ENCODE measurements at regions not wholly inside any gene's neighbourhood (a gene's known extent, or its start where the extent isn't known, plus 50 kb on each side); places are given as distances from the start of the nearest gene placed in this dataset.

DNA sequence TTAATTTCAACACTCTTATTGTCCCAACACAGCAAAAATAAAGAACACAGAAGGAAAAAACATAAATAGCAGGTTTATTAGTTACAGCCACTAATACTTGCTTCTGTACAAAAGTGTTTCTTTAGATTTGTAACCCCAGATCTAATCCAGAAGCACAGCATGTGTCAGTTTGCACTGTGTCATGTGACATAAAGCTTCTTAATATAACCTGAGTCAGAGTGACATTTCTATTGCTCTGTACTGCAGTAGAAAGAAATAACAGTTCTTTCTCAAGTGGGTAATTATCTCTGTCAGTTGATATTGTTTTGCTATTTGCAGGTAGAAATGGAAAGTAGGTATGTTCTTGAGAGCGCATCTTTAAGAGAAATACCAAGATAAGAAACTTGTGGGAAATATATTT, 422.5 kb downstream of the ZIC3 start:
- DNase-seq (ENCODE audit: low spot score), result no peak
- Mint-ChIP-seq H3K4me3 (ENCODE audit: unreplicated experiment) (no peak overlapping the region), H3K27ac (ENCODE audit: unreplicated experiment) (no peak overlapping the region), H3K27me3 (ENCODE audit: low read depth) (no peaks in the 10 kb centered on the region), H3K4me1 (ENCODE audit: low read depth) (no peaks in the 10 kb centered on the region), H3K9me3 (ENCODE audit: low read depth) (peaks cover 12% of the 10 kb centered on the region), H3K36me3 (ENCODE audit: low read depth) (no peaks in the 10 kb centered on the region)
- TF ChIP-seq, protein P1, sequence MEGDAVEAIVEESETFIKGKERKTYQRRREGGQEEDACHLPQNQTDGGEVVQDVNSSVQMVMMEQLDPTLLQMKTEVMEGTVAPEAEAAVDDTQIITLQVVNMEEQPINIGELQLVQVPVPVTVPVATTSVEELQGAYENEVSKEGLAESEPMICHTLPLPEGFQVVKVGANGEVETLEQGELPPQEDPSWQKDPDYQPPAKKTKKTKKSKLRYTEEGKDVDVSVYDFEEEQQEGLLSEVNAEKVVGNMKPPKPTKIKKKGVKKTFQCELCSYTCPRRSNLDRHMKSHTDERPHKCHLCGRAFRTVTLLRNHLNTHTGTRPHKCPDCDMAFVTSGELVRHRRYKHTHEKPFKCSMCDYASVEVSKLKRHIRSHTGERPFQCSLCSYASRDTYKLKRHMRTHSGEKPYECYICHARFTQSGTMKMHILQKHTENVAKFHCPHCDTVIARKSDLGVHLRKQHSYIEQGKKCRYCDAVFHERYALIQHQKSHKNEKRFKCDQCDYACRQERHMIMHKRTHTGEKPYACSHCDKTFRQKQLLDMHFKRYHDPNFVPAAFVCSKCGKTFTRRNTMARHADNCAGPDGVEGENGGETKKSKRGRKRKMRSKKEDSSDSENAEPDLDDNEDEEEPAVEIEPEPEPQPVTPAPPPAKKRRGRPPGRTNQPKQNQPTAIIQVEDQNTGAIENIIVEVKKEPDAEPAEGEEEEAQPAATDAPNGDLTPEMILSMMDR (IDR thresholded peaks at IDR 0.05), result no peak

DNA sequence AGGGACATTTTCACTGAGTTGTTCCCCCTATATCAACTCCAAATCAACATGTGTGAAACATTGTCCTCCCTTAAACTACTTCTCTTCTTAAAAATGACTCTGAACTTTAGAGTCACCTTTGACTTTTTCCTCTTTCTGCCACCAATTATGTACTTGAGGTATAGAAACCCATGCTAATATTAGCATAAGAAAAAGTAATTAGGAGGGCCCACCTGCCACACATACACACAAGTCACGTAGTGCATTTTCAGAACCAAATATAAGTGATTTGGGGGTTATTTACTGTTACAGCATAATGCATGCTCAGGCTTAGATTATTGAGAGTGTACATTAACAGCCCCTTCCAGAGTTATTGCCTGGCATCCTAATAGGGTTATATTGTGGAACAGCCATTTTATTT, 432.7 kb downstream of the ZIC3 start:
- H3K27ac Mint-ChIP-seq (ENCODE audit: unreplicated experiment), result no peak overlapping the region
- no peaks in the 10 kb centered on the region for H3K4me1 Mint-ChIP-seq (ENCODE audit: low read depth)
- no peaks in the 10 kb centered on the region for H3K27me3 Mint-ChIP-seq (ENCODE audit: low read depth)
- peaks cover 15% of the 10 kb centered on the region for H3K9me3 Mint-ChIP-seq (ENCODE audit: low read depth)
- no peak for DNase-seq (ENCODE audit: low spot score)
- H3K4me3 Mint-ChIP-seq (ENCODE audit: unreplicated experiment), result no peak overlapping the region
- no peaks in the 10 kb centered on the region for H3K36me3 Mint-ChIP-seq (ENCODE audit: low read depth)
- TF ChIP-seq, protein P1 (IDR thresholded peaks at IDR 0.05), result no peak

DNA sequence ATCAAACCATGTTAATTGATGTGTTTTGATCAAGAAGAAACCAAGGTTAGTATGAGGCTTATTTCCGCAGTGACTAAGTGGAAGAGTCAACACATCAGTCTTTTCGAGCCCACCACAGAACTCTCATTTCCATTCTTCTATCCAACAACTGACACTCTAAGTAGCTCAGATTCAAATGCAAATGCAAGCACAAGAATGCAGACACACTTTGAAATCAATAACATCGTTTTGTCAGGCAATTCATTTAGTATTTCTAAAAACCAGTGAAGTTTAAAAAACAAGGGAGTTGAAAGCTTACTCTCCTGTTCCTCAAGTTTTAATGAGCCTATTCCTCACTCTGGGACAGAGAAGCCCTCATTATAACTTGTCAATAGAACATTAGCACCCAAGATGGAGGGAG, 433.1 kb downstream of the ZIC3 start:
- H3K27ac Mint-ChIP-seq (ENCODE audit: unreplicated experiment), result no peak overlapping the region
- TF ChIP-seq, protein P1 (IDR thresholded peaks at IDR 0.05), result no peak
- no peaks in the 10 kb centered on the region for H3K36me3 Mint-ChIP-seq (ENCODE audit: low read depth)
- H3K27me3 Mint-ChIP-seq (ENCODE audit: low read depth), result no peaks in the 10 kb centered on the region
- no peak for DNase-seq (ENCODE audit: low spot score)
- no peak overlapping the region for H3K4me3 Mint-ChIP-seq (ENCODE audit: unreplicated experiment)
- peaks cover 12% of the 10 kb centered on the region for H3K9me3 Mint-ChIP-seq (ENCODE audit: low read depth)
- H3K4me1 Mint-ChIP-seq (ENCODE audit: low read depth), result no peaks in the 10 kb centered on the region

DNA sequence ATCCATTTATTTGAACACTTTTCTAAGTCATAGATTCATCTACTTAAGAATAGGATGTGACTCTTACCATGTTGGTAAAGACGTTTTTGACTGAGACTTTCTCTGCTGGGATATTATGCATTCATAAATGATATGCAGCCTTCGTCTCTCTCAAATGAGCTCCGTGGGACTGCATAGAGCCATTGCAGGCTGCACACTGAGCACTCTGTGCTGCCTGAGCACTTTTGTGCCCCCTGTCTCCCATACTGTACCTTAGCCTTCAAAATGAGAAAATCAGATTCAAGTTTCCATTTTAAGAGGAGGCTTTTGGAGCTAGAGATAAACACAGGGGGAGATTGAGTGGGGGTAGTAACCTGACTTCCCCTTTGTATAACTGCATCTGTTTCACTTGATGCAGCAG, 433.6 kb downstream of the ZIC3 start:
- TF ChIP-seq, protein P1 (IDR thresholded peaks at IDR 0.05), result no peak
- Mint-ChIP-seq H3K27me3 (ENCODE audit: low read depth) (no peaks in the 10 kb centered on the region), H3K4me1 (ENCODE audit: low read depth) (no peaks in the 10 kb centered on the region), H3K36me3 (ENCODE audit: low read depth) (no peaks in the 10 kb centered on the region), H3K4me3 (ENCODE audit: unreplicated experiment) (no peak overlapping the region), H3K27ac (ENCODE audit: unreplicated experiment) (no peak overlapping the region), H3K9me3 (ENCODE audit: low read depth) (peaks cover 12% of the 10 kb centered on the region)
- no peak for DNase-seq (ENCODE audit: low spot score)

DNA sequence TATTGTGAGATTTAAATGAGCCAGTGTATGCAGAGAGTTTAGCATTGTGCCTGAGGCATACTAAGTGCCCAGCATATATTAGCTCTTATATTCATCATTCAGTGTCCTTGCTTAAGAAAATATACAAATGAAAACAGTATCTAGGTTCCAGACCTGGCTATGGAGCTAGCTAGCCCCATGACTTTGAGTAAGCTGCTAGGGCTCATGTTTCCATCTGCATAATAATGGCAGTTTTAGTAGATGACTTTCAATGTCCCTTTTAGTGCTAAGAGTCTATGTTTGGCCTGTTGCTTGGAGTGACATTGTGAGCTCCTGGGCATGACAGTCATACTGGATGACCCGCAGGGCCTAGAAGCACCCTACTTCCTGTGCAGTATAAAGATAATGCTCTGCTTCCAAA, 435.3 kb downstream of the ZIC3 start:
- Mint-ChIP-seq H3K9me3 (ENCODE audit: low read depth) (peaks cover 8% of the 10 kb centered on the region), H3K27me3 (ENCODE audit: low read depth) (no peaks in the 10 kb centered on the region), H3K4me1 (ENCODE audit: low read depth) (no peaks in the 10 kb centered on the region), H3K27ac (ENCODE audit: unreplicated experiment) (no peak overlapping the region), H3K4me3 (ENCODE audit: unreplicated experiment) (no peak overlapping the region), H3K36me3 (ENCODE audit: low read depth) (no peaks in the 10 kb centered on the region)
- DNase-seq (ENCODE audit: low spot score), result no peak
- TF ChIP-seq, protein P1 (IDR thresholded peaks at IDR 0.05), result no peak

All from chondrocyte (in vitro differentiated cells).